ENCODE measurements at regions not wholly inside any gene's neighbourhood (a gene's known extent, or its start where the extent isn't known, plus 50 kb on each side); places are given as distances from the start of the nearest gene placed in this dataset.

GRCh38 chr14:95979339-95980042 is 59.7 kb upstream of the C14orf132 start:
- H3K9me3 ChIP-seq: no peaks in the 10 kb centered on the region
- no peak for TF ChIP-seq POLR2A (IDR thresholded peaks at IDR 0.05)
- TF ChIP-seq CTCF (IDR thresholded peaks at IDR 0.05): no peak
- H3K27me3 ChIP-seq: peaks cover 0 to 58% (median 0%) of the 10 kb centered on the region in 4 donors
- H3K4me3 ChIP-seq: no peak overlapping the region
- H3K4me1 ChIP-seq: no peaks in the 10 kb centered on the region
- intact Hi-C loops (cut with DNase I): no loop called here
- H3K36me3 ChIP-seq: no peaks in the 10 kb centered on the region
- no peak for DNase-seq
- no peak overlapping the region for H3K27ac ChIP-seq
- 22 to 25% methylated on average over 7 of the region's 7 CpGs for WGBS, 2 donors

- intact Hi-C loops (cut with DNase I): no loop called here
- Histone ChIP-seq H3K27me3 (peaks cover 0 to 58% (median 0%) of the 10 kb centered on the region in 4 donors), H3K27ac (no peak overlapping the region), H3K9me3 (no peaks in the 10 kb centered on the region), H3K36me3 (no peaks in the 10 kb centered on the region), H3K4me3 (no peak overlapping the region), H3K4me1 (no peaks in the 10 kb centered on the region)
- WGBS, 2 donors: 19 to 21% methylated on average over 5 of the region's 5 CpGs
- TF ChIP-seq POLR2A (IDR thresholded peaks at IDR 0.05) (no peak), CTCF (IDR thresholded peaks at IDR 0.05) (no peak)
- no peak for DNase-seq
These were observed 58.8 kb upstream of the C14orf132 start for GRCh38 chr14:95980402-95980801.

DNA sequence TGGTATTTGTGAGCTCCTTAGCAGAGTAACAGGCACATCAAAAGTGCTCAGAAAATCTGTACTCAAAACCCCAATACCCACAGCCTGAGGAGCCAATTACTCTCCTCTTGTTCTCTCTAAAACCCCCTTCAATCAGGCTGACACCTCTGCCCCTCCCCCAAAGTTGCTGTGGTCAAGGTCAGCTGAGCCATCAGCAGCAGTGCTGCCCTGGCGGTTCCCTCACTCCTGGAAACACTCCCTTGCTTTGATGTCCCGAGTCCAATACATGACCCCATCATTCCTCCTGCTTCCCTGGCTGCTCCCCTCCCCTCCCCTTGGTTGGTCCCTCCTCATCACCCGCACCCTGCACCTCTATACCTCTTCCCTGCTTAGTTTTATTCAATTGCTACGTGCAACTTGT is 57.2 kb upstream of the C14orf132 start:
- Histone ChIP-seq H3K36me3 (no peaks in the 10 kb centered on the region), H3K4me1 (no peaks in the 10 kb centered on the region), H3K27me3 (peaks cover 0 to 58% (median 0%) of the 10 kb centered on the region in 4 donors), H3K27ac (no peak overlapping the region), H3K9me3 (no peaks in the 10 kb centered on the region), H3K4me3 (no peak overlapping the region)
- DNase-seq: no peak
- TF ChIP-seq POLR2A (IDR thresholded peaks at IDR 0.05) (no peak), CTCF (IDR thresholded peaks at IDR 0.05) (no peak)
- 21 to 23% methylated on average over 4 of the region's 4 CpGs for WGBS, 2 donors
- intact Hi-C loops (cut with DNase I): no loop called here

GRCh38 chr14:95984206-95984605 is 55.0 kb upstream of the C14orf132 start:
- Histone ChIP-seq H3K36me3 (no peaks in the 10 kb centered on the region), H3K27ac (no peak overlapping the region), H3K4me3 (no peak overlapping the region), H3K9me3 (no peaks in the 10 kb centered on the region), H3K4me1 (no peaks in the 10 kb centered on the region), H3K27me3 (peaks cover 0 to 50% (median 0%) of the 10 kb centered on the region in 4 donors)
- DNase-seq: no peak
- WGBS, 2 donors: 76 to 95% methylated on average over 2 of the region's 2 CpGs
- intact Hi-C loops (cut with DNase I): no loop called here
- TF ChIP-seq CTCF (IDR thresholded peaks at IDR 0.05) (no peak), POLR2A (IDR thresholded peaks at IDR 0.05) (no peak)

All from esophagus squamous epithelium (tissue), 5 donors.